ENCODE measurements at regions not wholly inside any gene's neighbourhood (a gene's known extent, or its start where the extent isn't known, plus 50 kb on each side); places are given as distances from the start of the nearest gene placed in this dataset.

- TF ChIP-seq CTCF (conservative IDR thresholded peaks at IDR 0.05; ENCODE audit: low read length) (no peak), EZH2phosphoT487 (IDR thresholded peaks at IDR 0.05; ENCODE audit: borderline replicate concordance, low read depth, low read length) (no peak)
Measured at GRCh38 chr4:24218566-24218965, 328.7 kb upstream of the PPARGC1A start.
